B cell (primary cell): ENCODE measurements at regions not wholly inside any gene's neighbourhood (a gene's known extent, or its start where the extent isn't known, plus 50 kb on each side); places are given as distances from the start of the nearest gene placed in this dataset.

Source experiments
- ATAC-seq: fragments of 200-7000 bp; cut with Tn5 transposase; one replicate; pipeline ENCODE4 v1.10.0; 2021; ENCODE audit warnings: low read depth, mild to moderate bottlenecking, moderate number of reproducible peaks, moderate library complexity
- CTCF ChIA-PET: fragments of 350-600 bp; sonication (Branson Sonifier 250); formaldehyde crosslinking; loops from one replicate; lab custom pipeline; 2021; ENCODE audit warnings: antibody characterized with exemption, inconsistent platforms; lab: Charles Lee
- POLR2A ChIA-PET: fragments of 350-600 bp; sonication (Branson Sonifier 250); formaldehyde crosslinking; loops from one replicate; lab custom pipeline; 2021; ENCODE audit warnings: antibody characterized with exemption; lab: Charles Lee
- DNase-seq: peaks from one replicate; pipeline ENCODE4 v3.0.0; 2013
- H2AFZ ChIP-seq: 2 replicates; pipeline ENCODE4 v1.6.1; 2012; ENCODE audit warnings: mild to moderate bottlenecking, low read depth, low read length; ENCODE audit not compliant: insufficient read depth, poor library complexity, severe bottlenecking
- H3K27ac ChIP-seq, 2 donors: 1 replicate in 1 of 2; 2 replicates in 1 of 2; pipeline ENCODE4 v1.5.1; 2012 to 2013; ENCODE audit warnings: low read length in 2 of 2, mild to moderate bottlenecking in 2 of 2, moderate library complexity in 1 of 2
- H3K27me3 ChIP-seq, 4 experiments: fragments of 200-600 bp in 1 of 4; sonication (generic) in 1 of 4; replicated peaks in 1 of 4; 1 replicate in 2 of 4; 2 replicates in 2 of 4; pipeline versions ENCODE4 v1.6.1 to v1.7.0; 2013 to 2016; ENCODE audit warnings: low read length in 3 of 4, mild to moderate bottlenecking in 2 of 4, mixed read lengths in 1 of 4, moderate library complexity in 1 of 4; ENCODE audit not compliant: insufficient read depth in 4 of 4, control insufficient read depth in 3 of 4; ENCODE audit errors: control extremely low read depth in 1 of 4
- H3K36me3 ChIP-seq, 2 experiments: replicated peaks in 1 of 2; 1 replicate in 1 of 2; 2 replicates in 1 of 2; pipeline versions ENCODE4 v1.6.1 to v1.7.1; 2013; ENCODE audit warnings: low read length in 1 of 2; ENCODE audit not compliant: insufficient read depth in 2 of 2, control insufficient read depth in 1 of 2; ENCODE audit errors: control extremely low read depth in 1 of 2, extremely low read depth in 1 of 2
- H3K4me1 ChIP-seq, 2 donors: fragments of 200-600 bp in 1 of 2; sonication (generic) in 1 of 2; 1 replicate in 1 of 2; 2 replicates in 1 of 2; pipeline versions ENCODE4 v1.5.1 to v1.6.1; 2013 to 2017; ENCODE audit warnings: low read length in 2 of 2; ENCODE audit not compliant: control insufficient read depth in 2 of 2, insufficient read depth in 2 of 2
- H3K4me2 ChIP-seq: replicated peaks from 2 replicates; pipeline ENCODE3; 2012; ENCODE audit warnings: mild to moderate bottlenecking, low read depth, low read length; ENCODE audit not compliant: poor library complexity, severe bottlenecking
- H3K4me3 ChIP-seq, 5 experiments: fragments of 200-600 bp in 1 of 5; sonication (generic) in 1 of 5; 1 replicate in 3 of 5; 2 replicates in 2 of 5; pipeline versions ENCODE4 v1.5.1 to v1.7.0; 2011 to 2016; ENCODE audit warnings: low read length in 4 of 5, mild to moderate bottlenecking in 4 of 5, low read depth in 2 of 5, control low read depth in 1 of 5, moderate library complexity in 1 of 5; ENCODE audit not compliant: insufficient read depth in 1 of 5; ENCODE audit errors: control extremely low read depth in 1 of 5, extremely low read depth in 1 of 5
- H3K79me2 ChIP-seq: fragments of 200-600 bp; sonication (generic); one replicate; pipeline ENCODE4 v1.6.0; 2016; ENCODE audit warnings: low read length; ENCODE audit not compliant: control insufficient read depth, insufficient read depth
- H3K9ac ChIP-seq: fragments of 200-600 bp; sonication (generic); 2 replicates; pipeline ENCODE4 v1.6.1; 2017; ENCODE audit warnings: mild to moderate bottlenecking, low read length, moderate library complexity
- H3K9me3 ChIP-seq, 3 donors: one replicate each; pipeline versions ENCODE4 v1.6.1 to v1.7.1; 2013; ENCODE audit warnings: low read length in 2 of 3; ENCODE audit not compliant: control insufficient read depth in 2 of 3, insufficient read depth in 1 of 3; ENCODE audit errors: control extremely low read depth in 1 of 3
- H4K20me1 ChIP-seq: 2 replicates; pipeline ENCODE4 v1.6.0; 2012; ENCODE audit warnings: mild to moderate bottlenecking, low read length; ENCODE audit not compliant: insufficient read depth, control insufficient read depth, poor library complexity, severe bottlenecking
- H3K27ac Mint-ChIP-seq: one replicate; pipeline ENCODE4 v1.8.0; 2021; ENCODE audit warnings: mixed read lengths
- H3K27me3 Mint-ChIP-seq: one replicate; pipeline ENCODE4 v1.8.0; 2021; ENCODE audit warnings: mixed read lengths
- H3K4me1 Mint-ChIP-seq: one replicate; pipeline ENCODE4 v1.8.0; 2021; ENCODE audit warnings: mixed read lengths
- H3K4me3 Mint-ChIP-seq: one replicate; pipeline ENCODE4 v1.8.0; 2021; ENCODE audit warnings: mixed read lengths
- H3K9me3 Mint-ChIP-seq: one replicate; pipeline ENCODE4 v1.8.0; 2022; ENCODE audit warnings: mixed read lengths; ENCODE audit not compliant: insufficient read depth
- EZH2 ChIP-seq: IDR thresholded peaks from 2 replicates; pipeline ENCODE4 v1.6.1; 2012; ENCODE audit warnings: borderline replicate concordance, low read depth, mild to moderate bottlenecking, moderate library complexity, low read length; ENCODE audit not compliant: insufficient read depth, poor library complexity, severe bottlenecking
- WGBS: methylation state at CpG from one replicate; pipeline ENCODE4 v1.1.5; 2013; ENCODE audit warnings: missing lambda C conversion rate; ENCODE audit not compliant: insufficient coverage; 5-methylcytosine and 5-hydroxymethylcytosine counted together
- intact Hi-C: fragments of 100-400 bp; cut with micrococcal nuclease; formaldehyde crosslinking; loops from one replicate; pipeline ENCODE4 v1.10.0; 2022
- TF ChIP-seq, protein P1 (sequence below): fragments of 200-600 bp; IDR thresholded peaks from one replicate; pipeline ENCODE4 v1.8.0; 2022; ENCODE audit warnings: antibody characterized with exemption, mild to moderate bottlenecking

DNA sequence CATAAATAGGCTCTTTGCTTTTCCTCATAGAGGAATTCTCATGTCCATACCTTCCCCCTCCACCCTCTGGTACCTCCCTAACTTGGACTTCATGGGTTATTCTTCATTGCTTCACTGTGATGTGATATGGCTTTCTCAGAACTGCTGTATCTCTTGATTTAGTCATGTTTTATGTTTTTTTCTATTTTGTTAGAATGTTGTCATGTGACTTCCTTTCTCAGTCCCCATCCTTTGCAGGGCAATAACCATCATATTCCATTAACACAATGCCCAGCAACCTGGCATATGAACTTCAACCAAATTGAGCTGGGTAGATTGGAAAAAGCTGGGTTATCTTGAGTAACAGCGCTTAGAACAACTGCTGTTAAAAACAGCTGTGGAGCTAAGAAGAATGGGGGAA, 190.9 kb upstream of the PRSS16 start:
- no peaks in the 10 kb centered on the region for H3K36me3 ChIP-seq
- no peaks in the 10 kb centered on the region for H3K4me1 Mint-ChIP-seq
- H3K9me3 Mint-ChIP-seq = no peaks in the 10 kb centered on the region
- no peak for ATAC-seq
- POLR2A ChIA-PET = no interaction called here
- CTCF ChIA-PET = no interaction called here
- no peak overlapping the region for H3K4me3 ChIP-seq
- no peaks in the 10 kb centered on the region for H3K79me2 ChIP-seq
- no peak overlapping the region for H3K4me3 Mint-ChIP-seq
- no peaks in the 10 kb centered on the region for H3K9me3 ChIP-seq
- H4K20me1 ChIP-seq = no peaks in the 10 kb centered on the region
- no peak for TF ChIP-seq EZH2
- TF ChIP-seq, protein P1, sequence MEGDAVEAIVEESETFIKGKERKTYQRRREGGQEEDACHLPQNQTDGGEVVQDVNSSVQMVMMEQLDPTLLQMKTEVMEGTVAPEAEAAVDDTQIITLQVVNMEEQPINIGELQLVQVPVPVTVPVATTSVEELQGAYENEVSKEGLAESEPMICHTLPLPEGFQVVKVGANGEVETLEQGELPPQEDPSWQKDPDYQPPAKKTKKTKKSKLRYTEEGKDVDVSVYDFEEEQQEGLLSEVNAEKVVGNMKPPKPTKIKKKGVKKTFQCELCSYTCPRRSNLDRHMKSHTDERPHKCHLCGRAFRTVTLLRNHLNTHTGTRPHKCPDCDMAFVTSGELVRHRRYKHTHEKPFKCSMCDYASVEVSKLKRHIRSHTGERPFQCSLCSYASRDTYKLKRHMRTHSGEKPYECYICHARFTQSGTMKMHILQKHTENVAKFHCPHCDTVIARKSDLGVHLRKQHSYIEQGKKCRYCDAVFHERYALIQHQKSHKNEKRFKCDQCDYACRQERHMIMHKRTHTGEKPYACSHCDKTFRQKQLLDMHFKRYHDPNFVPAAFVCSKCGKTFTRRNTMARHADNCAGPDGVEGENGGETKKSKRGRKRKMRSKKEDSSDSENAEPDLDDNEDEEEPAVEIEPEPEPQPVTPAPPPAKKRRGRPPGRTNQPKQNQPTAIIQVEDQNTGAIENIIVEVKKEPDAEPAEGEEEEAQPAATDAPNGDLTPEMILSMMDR = no peak
- H3K4me2 ChIP-seq = no peak overlapping the region
- no peaks in the 10 kb centered on the region for H3K4me1 ChIP-seq
- intact Hi-C loops = no loop called here
- DNase-seq = no peak
- H3K27ac ChIP-seq = no peak overlapping the region
- H3K27me3 ChIP-seq = peaks cover 0 to 8% (median 0%) of the 10 kb centered on the region in 4 experiments
- peaks cover 37% of the 10 kb centered on the region for H3K27me3 Mint-ChIP-seq
- H2AFZ ChIP-seq = no peak overlapping the region
- 100% methylated on average over 1 of the region's 1 CpG for WGBS
- H3K9ac ChIP-seq = no peak overlapping the region
- H3K27ac Mint-ChIP-seq = no peak overlapping the region

- Mint-ChIP-seq H3K4me1 (no peaks in the 10 kb centered on the region), H3K27ac (no peak overlapping the region), H3K4me3 (no peak overlapping the region), H3K9me3 (no peaks in the 10 kb centered on the region), H3K27me3 (peaks cover 31% of the 10 kb centered on the region)
- Histone ChIP-seq H3K4me3 (no peak overlapping the region), H3K36me3 (no peaks in the 10 kb centered on the region), H3K27me3 (peaks cover 0 to 8% (median 0%) of the 10 kb centered on the region in 4 experiments), H2AFZ (no peak overlapping the region), H3K79me2 (no peaks in the 10 kb centered on the region), H3K4me2 (no peak overlapping the region), H4K20me1 (no peaks in the 10 kb centered on the region), H3K4me1 (no peaks in the 10 kb centered on the region), H3K9me3 (no peaks in the 10 kb centered on the region), H3K9ac (no peak overlapping the region), H3K27ac (no peak overlapping the region)
- CTCF ChIA-PET = no interaction called here
- DNase-seq = no peak
- TF ChIP-seq, protein P1 = no peak
- no peak for TF ChIP-seq EZH2
- WGBS = 94% methylated on average over 3 of the region's 10 CpGs
- no peak for ATAC-seq
- intact Hi-C loops = no loop called here
- POLR2A ChIA-PET = no interaction called here
These were observed 187.7 kb upstream of the PRSS16 start for GRCh38 chr6:27059621-27060425.
